Stimulated activated CD8-positive, alpha-beta memory T cell treated with anti-CD3 and anti-CD28 coated beads, Interleukin-7, amount 100 ng/mL, for 24 hours (primary cell): ENCODE measurements at regions not wholly inside any gene's neighbourhood (a gene's known extent, or its start where the extent isn't known, plus 50 kb on each side); places are given as distances from the start of the nearest gene placed in this dataset.

Experiments
- DNase-seq: peaks from one replicate; pipeline ENCODE4 v3.0.0-alpha.2; 2020; ENCODE audit warnings: low read depth

DNA sequence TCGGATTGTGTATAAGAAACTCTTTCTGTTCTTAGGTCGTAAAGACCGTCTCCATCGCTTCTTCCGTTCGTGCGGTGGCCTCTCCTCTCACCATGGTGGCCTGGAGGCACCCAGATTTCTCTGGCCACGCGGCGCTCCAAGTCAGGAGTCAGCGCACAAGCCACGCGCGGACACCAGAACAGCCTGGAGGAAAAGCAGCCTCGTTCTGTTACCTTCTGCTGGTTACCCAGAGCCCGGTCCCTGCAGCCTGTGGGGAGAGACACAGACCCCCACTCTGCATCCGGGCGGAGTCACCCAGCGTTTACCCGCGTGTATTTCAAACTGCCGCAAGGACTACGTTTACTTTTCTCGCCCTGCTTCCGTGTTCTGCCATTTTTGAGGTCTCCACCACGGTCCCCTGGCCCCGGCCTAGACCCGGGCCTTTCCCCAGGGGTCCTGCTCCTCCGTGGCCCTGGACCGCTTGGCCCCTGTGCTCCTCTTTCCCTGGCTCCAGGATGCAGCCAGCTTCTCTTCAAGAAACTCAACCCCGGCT is 776.1 kb downstream of the BRD1 start:
- no peak for DNase-seq

DNA sequence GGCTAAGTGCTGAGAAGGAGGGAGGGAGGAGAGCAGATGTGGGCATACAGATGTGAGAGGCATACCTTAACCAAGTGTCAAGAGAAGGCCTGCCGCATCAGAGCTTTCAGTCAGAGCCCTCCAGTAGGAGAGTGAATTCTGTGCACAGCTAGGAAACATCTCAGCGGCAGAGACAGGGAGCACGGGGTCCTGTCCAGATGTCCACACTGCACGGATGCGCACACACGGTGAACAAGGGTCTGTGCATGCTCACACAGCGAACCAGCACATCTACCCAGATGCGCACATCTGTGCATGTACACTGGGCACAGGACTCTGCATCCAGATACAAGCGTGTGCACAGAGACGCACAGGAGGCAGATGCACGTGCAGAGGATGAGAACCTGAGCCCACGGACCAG is 778.0 kb downstream of the BRD1 start:
- DNase-seq = no peak

DNA sequence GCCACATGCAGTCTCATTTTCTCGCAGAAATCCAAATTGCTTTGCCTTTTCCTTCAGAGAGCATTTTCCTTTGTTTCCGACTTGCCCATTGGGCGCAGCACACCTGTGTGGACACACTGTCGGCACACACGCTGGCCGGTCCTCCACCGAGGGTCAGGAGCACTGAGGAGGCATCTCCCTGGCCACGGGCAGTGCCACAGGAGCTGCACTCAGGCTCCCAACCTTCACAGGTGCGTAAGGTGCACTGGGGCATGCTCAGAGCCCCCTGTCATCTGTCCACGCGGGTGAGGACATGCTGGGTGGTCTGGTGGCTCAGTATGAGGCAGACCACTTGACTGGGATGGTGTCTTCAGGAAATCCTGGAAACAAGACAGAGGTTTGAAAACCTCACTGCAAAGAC is 779.1 kb downstream of the BRD1 start:
- no peak for DNase-seq

DNA sequence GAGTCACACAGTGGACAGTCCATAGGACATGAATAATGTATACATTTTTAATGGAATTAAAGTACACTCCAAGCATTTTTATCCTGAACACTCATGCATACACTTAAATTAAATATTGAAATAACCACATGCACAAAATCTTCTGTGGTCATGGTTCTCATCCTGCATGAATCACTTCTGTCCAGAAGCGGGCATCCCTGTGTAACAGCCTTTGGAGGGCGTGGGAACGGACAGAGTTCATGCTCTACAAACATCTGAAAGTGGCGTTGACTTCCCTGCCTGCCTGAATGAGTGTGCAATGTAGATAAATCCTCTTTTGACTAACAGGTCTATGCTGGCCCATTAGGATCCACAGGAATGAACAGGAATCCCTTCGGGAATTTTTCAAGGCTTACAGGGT is 780.2 kb downstream of the BRD1 start:
- no peak for DNase-seq

DNA sequence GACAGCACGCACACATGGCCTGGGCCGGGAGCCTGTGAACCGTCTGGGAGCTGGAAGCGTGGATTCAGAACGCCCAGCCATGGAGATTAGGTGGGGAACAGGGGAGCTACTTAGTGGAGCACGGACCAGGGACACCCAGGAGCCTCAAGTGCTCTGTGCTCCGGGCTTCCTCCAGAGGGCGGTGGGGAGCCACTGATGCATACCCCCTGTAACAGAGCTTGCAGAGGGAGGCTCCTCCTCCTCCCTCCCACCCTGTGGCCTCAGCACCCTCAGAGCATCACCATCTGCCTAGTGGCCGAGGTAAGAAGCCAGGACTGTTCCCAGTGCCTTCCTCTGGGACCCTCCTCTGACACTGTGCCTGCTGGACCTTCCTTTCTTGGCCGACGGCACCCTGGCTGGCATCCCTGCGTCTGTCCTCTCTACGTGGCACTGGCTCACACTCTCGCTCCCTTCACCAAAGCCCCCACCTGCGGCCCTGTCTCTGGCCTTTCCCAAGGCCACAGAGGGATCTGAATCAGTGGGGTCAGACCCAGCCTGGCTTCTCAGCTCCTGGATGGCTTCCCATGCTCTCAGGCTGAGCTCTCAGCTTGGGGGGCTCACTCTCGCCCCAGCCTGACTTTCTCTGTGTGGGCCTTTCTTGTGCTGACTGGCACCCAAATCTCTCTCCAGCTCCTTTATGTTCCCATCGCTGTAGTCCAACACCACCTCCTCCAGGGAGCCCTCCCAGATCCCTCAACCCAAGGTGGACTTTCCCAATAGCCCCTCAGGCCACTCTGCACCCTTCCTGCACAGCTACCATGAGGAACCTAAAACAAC is 780.9 kb downstream of the BRD1 start:
- peak; percentile 7 for DNase-seq

DNA sequence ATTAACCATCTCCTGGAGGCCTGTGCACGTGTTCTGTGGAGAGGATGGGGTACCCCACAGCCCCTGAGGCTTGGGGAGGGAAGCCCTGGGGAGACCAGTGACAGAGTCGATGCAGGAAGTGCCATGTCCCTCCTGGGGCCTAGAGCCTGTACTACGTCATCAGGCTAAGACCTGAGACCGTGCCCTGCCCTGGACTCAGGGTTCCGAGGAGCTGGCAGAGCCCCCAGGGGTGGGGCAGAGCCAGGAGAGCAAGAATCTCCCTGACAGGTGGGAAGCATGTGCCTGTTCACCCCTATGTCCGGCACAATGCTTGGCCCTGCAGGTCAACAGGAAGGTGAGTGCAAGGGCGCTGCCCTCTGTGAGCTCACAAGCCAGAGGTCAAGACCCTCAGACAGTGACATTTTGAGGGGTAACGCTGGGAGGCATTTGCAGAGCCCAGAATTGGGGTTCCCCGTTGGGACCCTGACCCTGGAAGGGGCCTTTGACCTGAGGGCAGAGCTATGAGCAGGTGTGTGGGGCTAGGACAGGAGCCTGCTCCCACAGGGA is 781.6 kb downstream of the BRD1 start:
- DNase-seq = no peak

DNA sequence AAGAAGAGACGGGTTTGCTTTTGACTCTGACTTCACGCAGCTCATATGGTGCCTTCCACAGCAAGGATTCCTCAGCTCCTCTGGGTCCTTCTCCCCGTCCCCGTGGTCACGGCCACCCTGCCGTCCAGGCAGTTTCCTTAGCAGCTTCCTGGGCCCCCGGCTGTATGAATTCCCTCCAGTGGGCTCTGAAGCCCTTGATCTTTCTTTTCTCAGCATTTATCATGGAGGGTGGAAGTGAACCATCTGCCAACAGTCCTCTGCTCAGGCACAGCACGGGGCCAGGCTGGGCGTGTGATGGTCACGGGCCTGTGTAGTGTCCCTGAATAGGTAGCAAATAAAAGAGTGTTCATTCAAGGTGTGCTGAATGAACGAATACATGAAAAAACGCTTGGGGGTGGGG is 782.4 kb downstream of the BRD1 start:
- DNase-seq = no peak

DNA sequence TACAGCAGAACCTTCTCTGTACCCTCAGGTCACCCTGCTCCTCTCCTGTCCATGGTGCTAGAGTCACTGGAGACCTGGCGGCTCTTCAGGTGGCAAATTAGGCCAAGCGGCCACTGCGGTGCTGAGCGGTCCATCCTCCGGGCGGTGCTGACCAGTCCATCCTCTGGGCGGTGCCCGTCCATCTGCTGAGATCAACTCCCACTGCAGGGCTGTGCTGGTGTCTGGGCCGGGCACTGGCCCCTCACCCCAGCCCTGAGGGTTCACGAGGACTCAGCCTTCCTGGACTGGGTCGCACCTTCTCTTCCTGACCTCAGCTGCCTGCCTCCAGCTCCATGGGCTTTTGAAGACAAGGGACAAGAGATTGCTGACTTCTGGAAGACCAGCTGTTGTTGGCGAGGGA is 782.9 kb downstream of the BRD1 start:
- no peak for DNase-seq

DNA sequence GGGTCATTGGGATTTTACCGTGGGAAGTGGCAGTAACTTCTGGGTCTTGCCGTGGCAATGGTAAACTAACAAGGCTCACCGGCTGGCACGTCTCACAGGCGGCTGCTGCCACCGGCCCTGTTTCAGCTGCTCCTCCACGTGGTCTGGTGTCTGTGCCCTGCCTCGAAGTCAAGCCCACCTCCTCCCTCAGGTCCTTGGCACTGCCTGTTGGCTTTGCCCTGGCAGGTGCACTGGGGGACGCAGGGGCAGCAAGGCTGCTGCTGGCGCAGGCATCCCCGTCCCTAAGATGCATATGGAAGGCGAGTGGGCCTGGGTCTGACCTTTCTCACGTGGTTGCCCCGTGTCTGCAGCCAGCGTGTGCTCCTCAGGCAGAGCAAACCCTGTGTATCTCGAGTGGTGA is 783.6 kb downstream of the BRD1 start:
- no peak for DNase-seq

DNA sequence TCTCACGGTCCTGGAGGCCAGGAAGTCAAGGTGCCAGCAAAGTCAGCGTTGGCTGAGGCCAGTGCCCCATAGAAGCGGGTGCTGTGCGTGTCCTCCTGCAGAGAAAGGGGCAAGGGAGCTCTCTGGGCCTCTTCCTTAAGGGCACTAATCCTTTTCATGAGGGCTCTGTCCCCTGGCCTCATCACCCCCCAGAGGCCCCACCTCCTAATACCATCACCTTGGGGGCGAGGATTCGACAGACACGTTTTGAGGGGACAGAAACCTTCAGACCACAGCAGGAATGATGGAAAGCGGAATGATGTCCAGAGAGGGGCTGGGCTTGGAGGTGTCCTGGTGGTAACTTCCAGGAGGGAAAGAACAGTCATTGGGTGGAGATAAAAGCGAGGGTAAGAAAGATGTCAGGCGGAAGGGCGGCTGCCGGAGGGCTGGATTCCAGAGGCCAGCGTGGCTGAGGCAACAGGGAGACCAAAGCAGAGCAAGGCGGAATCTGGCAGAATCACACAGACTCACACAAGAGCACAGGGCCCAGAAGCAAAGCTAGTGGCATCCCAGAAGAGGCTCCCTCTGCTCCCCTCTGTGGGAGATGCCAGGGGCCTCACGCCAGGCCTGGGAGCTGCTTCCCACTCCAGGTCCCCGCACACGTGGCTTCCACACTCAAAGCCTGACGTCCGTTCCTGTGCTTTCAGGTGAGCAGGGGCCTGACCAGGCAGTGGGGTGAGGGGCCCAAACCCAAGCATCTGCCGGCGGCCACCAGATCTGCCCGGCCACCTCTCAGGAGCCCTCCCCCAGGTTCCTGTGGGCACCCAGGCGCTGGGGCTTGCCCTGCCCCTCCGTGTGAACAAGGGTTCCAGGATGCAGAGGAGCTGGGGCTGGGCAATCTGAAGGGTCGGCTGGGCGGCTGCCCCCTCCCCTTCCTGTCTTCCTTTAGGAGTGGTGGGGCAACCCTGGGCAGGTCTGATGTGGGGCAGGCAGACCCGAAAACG is 784.5 kb downstream of the BRD1 start:
- DNase-seq = no peak

DNA sequence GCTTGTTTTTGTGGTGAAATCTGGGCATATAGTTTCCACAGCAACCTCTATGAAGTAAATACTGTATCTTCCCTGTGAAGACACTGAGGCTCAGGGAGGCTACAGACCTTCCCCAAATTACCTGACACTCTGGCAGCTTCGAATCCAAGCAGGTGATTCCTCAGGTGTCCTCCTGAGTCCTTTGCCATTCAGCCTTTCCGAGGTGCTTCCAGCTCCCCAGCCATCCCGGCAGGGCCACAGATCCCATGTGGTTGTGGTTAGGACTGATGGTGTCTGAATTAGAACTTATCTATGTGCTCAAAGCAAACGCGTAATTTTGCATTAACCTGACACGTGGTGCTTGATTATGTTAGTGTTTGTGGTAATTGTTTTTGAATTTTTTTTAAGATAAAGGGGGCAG is 785.6 kb downstream of the BRD1 start:
- DNase-seq = no peak

DNA sequence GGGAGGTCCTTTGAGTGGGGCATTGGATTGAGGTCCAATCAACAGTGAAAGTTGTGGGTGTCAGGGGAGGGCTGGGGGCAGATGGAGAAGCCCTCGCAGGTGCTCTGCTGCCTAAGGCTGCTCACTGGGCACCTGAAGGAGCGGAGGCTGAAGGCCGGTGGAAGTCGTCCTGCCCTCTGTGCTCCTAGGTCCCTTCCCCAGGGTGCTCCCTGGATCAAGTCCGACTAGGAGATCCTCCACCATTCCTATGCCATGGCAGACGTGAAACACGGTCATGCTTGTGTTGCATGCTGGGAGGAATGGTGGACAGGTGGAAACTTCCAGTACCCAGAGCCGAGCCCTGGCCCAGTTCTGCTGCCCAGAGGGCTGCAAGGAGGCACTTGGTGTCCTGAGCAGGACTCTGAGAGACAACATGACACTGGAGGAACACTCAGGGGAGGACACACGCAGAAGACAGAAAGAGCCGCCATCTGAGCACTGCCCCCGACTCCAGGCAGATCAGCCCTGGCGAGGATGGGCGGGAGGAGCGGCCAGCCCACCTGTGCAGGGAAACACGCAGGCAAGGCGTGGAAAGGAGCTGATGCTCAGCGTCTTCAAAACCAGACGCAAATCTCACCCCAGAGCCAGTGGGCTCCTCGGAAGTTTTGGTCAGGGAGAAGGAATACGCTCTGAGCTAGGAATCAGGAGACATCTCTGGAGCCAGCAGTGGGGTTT is 786.8 kb downstream of the BRD1 start:
- DNase-seq = no peak

DNA sequence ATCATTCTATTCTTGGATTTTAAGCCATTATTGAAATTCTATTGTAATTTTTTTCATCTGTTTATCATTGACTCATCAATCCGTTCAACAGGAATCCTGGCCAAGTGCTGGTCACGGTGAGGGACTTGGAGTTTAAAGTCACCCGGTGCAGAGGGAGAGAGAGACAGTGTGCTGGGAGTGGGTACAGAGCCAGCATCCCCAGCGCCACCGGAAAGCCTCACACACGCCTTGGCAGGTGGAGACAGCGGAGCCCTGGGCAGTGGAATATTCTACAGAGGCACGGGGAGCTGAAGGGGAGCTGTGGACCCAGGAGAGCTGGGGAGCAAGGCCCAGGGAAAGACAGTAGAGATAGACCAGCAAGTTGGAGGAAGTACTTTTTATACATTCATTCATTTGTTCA is 787.6 kb downstream of the BRD1 start:
- no peak for DNase-seq

DNA sequence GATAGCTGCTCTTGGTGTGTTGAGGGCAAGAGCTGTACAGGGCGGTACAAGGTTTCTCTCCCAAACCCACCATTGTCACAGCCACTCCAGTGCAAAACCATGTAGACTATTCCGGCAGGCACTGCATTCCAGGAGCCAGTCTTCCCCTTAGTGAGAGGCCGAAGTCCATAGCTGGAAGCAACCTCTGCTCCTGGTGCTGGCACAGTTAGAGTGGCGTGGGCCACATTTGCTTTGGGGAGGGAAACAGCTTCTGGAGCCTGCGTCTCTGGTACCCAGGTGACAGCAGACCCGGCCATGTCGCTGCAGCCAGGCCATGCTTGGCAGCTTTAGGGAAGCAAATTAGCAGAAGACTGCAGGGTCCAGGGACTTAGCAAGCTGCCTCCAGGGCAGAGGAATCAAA is 788.0 kb downstream of the BRD1 start:
- no peak for DNase-seq

DNA sequence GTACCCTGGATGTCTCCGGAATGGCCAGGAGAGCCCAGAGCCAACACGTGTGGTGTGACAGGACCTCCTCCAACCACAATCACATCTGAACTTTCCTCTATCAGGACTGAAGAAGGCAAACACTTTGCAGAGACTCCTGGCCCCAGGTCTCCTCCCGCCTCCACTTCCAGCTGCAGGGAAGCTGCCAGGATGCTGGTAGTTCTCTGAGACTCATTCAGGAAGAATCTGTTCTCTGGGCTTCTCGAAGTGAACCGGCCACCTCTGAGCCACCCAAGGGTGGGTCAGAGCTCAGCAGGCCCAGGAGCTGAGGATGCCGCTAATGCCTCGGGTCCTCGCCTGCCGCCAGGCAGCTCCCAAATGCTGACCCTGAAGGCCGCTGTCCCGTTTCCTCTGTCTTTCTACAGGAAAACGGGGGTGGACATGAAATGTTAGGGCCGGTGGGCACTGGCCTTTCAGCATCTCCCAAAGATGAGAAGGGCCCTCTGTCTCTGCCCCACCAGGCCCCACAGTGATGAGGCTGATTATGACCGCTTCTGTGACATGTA is 789.9 kb downstream of the BRD1 start:
- no peak for DNase-seq

DNA sequence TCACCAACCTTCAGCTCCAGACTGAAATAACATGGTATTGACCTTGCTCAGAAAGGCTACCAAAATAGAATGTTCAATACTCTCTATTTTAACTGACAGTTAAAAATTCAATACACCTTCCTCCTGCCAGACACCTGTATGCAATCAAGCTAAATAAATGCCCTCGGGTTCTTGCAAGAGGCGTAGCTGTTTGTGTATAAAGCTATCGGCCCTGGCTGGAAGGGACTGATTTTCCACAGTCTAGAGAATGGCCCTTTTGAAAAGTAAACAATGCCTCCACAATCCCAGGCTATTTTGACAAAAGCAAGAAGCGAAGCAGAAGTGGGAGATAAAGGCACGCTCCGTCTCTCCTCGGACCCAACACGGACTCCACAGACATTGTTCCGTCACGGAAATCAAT is 791.2 kb downstream of the BRD1 start:
- no peak for DNase-seq

DNA sequence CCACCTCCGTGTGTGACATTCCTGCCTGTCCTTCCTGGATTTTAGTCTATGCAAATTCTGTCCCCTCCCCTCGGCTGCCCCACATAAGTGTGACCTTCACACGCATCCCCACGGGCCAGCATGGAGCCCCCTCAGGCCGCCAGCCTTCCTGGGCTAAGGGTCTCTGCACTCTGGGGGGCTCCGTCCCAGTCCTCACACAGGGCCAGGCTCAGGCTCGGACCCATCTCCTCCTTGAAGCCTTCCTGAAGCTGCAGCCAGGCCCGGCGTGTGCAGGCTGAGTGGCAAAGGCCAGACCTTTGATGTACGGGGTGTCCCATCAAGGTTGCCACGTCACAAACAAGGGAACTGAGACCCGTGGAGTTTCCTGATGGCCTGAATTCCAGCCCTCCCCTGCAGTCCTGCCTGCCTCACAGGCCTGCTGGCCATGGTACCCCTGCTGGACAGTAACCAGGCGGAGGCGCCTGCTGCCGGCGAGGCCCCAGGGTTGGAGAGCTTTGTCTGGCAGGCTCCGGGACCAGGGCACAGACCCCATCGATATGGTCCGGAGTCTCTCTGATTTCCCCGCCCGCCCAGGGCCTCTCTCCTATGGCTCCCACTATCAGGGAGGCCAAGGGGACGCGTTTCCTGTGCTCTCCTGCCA is 791.7 kb downstream of the BRD1 start:
- no peak for DNase-seq

DNA sequence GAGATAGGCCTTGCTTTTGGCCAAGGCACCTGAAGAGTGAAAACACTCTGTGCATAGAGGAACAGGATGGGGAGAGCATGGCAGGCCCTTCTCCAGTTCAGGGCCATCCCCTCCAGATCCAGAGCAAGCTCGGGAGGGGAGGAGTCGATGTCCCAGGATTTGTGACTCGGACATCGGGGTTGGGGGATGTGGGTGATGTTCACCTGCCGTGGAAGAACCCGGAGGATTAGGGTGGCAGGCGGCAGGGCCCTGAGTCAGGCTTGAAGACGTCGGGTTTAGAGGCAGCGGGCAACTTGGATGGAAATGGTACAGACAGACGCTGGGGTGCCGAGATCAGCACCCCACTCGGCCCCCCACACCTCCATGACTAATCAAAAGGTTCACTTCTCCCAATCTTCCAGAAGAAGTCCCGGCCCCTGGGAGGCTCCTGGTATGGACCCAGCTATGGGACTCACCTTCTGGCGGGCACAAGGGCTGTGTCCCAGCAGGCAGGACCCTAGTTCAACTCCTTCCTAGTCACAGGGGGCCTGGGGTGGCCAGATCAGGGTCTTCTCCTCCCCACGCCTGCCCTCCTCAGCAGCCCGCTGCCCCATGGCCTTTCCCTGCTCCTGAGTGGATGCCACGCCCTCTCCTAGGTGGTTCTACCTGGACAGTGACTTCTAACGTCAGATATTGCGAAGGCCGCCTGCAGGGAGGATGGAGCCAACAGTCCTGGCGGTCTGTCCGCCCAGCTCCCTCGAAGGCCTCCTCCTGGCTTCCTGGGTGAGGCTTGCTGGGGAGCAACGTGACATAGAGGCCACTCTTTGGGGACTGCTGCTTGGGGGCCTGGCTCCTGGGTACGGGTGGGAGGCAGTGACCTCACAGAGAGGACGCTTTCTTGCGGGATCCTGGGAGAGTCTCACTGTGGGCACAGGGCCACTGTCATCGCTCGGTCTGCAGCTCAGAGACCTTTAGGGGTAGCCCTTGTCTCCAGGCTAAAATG is 792.5 kb downstream of the BRD1 start:
- no peak for DNase-seq

DNA sequence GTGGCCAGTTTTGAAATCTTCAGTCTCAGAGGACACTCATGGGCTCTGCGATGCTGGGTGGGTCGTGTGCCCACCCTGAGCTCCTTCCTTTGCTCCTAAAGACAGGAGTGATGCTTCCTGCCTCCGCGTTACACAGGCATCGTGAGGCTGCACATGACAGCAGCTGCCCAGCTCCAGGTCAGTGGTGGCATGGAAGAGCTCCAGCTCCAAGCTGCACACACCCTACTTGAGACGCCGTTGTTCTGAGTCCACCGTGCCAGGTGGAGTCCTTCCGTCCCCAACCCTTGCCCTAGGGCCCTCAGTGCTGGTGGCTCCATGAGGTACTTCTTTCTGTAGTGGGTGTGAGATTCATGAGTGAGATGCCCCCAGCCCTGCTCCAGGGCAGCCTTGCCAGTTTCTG is 794.1 kb downstream of the BRD1 start:
- no peak for DNase-seq

DNA sequence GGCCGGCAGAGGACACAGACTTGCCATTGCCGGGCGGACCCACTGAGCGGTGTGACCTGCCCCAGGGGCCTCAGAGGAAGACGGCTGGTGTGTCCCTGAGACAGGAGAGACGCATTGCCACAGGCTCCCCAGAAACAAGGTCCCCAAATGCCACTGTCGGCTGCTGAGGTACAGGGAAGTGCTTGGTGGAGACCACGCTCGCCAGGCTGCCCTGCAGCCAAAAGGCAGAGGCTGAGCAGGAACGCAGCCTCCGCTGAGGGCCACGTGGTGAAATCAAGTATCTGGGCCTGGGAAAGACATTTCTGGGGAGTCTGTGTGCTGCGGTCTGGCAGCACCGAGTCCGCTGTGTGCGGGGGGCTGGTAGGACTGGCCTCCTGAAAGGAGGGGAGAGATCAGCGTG is 794.9 kb downstream of the BRD1 start:
- no peak for DNase-seq
